Right atrium auricular region (tissue), 2 donors: ENCODE measurements at regions not wholly inside any gene's neighbourhood (a gene's known extent, or its start where the extent isn't known, plus 50 kb on each side); places are given as distances from the start of the nearest gene placed in this dataset.

Experiments
- DNase-seq: peaks from one replicate; pipeline ENCODE4 v3.0.0-alpha.2; 2019; ENCODE audit warnings: low spot score
- H3K27ac ChIP-seq, 2 donors: fragments of 200-600 bp; sonication (generic); 1 replicate in 1 of 2; 2 replicates in 1 of 2; pipeline ENCODE4 v1.5.1; 2016 to 2019
- H3K27me3 ChIP-seq, 2 donors: fragments of 200-600 bp; sonication (generic); one replicate each; pipeline versions ENCODE4 v1.5.1 to v1.6.0; 2017 to 2019
- H3K36me3 ChIP-seq: fragments of 200-600 bp; sonication (generic); one replicate; pipeline ENCODE4 v1.5.1; 2016
- H3K4me1 ChIP-seq, 2 donors: fragments of 200-600 bp; sonication (generic); one replicate each; pipeline versions ENCODE4 v1.5.1 to v1.6.0; 2017 to 2019
- H3K4me3 ChIP-seq, 2 donors: fragments of 200-600 bp; sonication (generic); 1 replicate in 1 of 2; 2 replicates in 1 of 2; pipeline ENCODE4 v1.5.1; 2017 to 2019; ENCODE audit warnings: mild to moderate bottlenecking in 1 of 2, moderate library complexity in 1 of 2
- H3K9me3 ChIP-seq, 2 donors: fragments of 200-600 bp; sonication (generic); one replicate each; pipeline ENCODE4 v1.5.1; 2019
- TF ChIP-seq, protein P1 (sequence below), 2 donors: fragments of 200-600 bp; sonication (generic); IDR thresholded peaks; one replicate each; pipeline ENCODE4 v1.5.1; 2019; ENCODE audit warnings: antibody characterized with exemption in 2 of 2

DNA sequence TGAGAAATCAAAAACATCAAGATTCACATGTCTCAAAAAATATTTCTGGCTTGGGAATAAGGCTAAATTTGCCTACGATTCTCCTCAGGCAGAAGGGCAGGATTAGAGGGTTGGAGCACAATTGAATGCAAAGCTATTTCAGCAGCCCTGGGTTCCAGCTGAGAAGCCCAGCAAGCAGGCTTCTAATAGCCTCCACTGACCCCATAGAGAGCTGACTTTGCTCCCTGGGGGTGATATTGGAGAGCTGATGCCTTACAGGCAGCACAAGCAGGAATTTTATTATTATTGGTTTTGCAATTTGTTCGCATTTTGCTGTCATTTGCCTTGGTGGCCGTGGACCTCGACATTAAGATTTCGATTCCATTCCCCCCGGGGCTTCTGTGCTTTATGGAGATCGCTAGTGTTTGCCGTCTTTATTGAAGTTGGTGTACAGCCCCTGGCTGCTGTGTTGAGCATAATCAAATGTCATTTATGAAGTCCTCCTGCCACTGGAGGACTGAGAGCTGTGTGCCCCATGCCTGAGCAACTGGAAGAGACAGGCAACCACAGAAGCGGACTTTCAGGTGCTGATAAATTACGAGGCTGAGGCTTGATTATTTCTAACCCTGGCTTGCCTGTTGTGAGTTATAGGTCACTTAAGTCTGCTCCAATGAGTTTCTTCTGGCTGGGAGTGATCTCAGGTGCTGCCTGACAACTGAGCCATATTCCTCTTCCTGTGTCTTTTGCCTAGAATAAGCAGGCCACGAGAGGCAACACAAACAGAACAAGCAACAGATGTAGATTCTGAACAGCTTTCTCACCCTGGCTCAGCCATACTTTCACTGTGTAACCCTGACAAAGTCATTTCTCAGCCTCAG is 518.4 kb upstream of the CAMK1G start:
- H3K27ac ChIP-seq, result no peak overlapping the region
- H3K27me3 ChIP-seq, result no peaks in the 10 kb centered on the region
- H3K9me3 ChIP-seq, result no peaks in the 10 kb centered on the region
- TF ChIP-seq, protein P1, sequence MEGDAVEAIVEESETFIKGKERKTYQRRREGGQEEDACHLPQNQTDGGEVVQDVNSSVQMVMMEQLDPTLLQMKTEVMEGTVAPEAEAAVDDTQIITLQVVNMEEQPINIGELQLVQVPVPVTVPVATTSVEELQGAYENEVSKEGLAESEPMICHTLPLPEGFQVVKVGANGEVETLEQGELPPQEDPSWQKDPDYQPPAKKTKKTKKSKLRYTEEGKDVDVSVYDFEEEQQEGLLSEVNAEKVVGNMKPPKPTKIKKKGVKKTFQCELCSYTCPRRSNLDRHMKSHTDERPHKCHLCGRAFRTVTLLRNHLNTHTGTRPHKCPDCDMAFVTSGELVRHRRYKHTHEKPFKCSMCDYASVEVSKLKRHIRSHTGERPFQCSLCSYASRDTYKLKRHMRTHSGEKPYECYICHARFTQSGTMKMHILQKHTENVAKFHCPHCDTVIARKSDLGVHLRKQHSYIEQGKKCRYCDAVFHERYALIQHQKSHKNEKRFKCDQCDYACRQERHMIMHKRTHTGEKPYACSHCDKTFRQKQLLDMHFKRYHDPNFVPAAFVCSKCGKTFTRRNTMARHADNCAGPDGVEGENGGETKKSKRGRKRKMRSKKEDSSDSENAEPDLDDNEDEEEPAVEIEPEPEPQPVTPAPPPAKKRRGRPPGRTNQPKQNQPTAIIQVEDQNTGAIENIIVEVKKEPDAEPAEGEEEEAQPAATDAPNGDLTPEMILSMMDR (IDR thresholded peaks at IDR 0.05), result no peak
- no peak overlapping the region for H3K4me3 ChIP-seq
- no peaks in the 10 kb centered on the region for H3K36me3 ChIP-seq
- no peaks in the 10 kb centered on the region for H3K4me1 ChIP-seq
- no peak for DNase-seq

DNA sequence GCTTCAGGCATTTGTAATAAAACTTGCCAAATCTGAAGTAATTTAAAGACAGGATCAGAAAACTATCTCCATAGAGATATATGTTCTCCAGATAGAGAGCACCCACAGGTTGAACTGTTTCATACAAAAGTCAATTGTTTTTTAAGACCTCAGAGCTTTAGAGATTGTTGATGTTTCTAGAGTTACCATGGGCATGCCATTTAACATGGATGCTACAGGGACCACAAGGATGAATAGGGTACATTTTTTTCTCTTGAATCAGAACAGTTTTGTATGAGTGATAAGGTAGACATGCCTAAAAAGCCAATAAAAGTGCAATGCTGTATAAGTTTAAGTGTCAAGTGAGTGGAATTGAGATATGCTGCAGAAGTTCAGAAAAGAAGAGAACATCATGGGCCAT is 511.0 kb upstream of the CAMK1G start:
- Histone ChIP-seq H3K27ac (no peak overlapping the region), H3K27me3 (no peaks in the 10 kb centered on the region), H3K4me1 (no peaks in the 10 kb centered on the region), H3K36me3 (no peaks in the 10 kb centered on the region), H3K9me3 (no peaks in the 10 kb centered on the region), H3K4me3 (no peak overlapping the region)
- no peak for DNase-seq
- TF ChIP-seq, protein P1 (IDR thresholded peaks at IDR 0.05), result no peak

DNA sequence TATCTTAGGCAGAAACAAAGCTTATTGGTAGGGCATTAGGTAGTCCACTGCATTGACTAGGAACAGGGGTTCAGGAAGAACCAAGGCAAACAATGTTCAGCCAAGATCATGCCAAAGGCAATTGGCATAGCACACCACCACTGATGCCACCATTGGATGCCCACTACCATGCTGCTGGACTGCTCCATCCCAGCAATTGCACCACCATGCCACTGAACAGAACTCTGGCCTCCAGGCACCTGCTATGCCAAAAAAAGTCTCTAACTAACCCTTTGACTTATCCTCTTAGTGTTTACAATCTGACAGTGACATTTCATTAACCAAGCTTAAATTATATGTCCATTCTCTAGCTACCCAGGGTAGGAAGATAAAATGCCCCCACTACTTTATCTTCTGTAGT is 509.6 kb upstream of the CAMK1G start:
- Histone ChIP-seq H3K9me3 (no peaks in the 10 kb centered on the region), H3K27ac (no peak overlapping the region), H3K36me3 (no peaks in the 10 kb centered on the region), H3K4me3 (no peak overlapping the region), H3K27me3 (no peaks in the 10 kb centered on the region), H3K4me1 (no peaks in the 10 kb centered on the region)
- DNase-seq, result no peak
- TF ChIP-seq, protein P1 (IDR thresholded peaks at IDR 0.05), result no peak

DNA sequence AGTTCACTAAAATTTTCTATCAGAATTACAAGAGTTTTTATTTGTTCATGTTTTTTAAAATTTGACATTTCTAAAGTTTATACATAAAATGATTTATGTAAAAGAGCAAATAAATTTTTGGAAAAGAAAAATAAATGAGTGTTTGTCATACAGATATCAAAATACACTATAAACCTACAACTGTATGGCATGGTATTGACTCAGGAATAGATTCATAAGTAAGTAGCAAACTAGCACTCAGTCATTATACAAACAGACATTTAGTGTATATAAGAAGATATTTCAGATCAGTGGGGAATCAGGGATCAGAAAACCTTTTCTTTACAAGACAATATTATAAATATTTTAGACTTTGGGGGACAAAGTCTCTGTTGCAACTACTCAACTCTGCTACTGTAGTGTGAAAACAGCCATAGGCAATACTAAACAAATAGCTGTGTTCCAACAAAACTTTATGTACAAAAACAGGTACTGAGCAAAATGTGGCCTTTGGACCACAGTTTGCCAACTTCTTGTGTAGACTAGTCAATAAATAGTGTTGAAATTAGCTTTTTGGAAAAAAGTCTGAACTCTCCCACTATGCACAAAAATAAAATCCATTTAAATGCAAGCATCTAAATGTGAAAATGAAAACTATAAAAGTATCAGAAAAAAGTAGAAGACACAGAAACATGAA is 508.8 kb upstream of the CAMK1G start:
- TF ChIP-seq, protein P1 (IDR thresholded peaks at IDR 0.05), result no peak
- Histone ChIP-seq H3K4me1 (no peaks in the 10 kb centered on the region), H3K9me3 (no peaks in the 10 kb centered on the region), H3K27me3 (no peaks in the 10 kb centered on the region), H3K4me3 (no peak overlapping the region), H3K27ac (no peak overlapping the region), H3K36me3 (no peaks in the 10 kb centered on the region)
- DNase-seq, result no peak

DNA sequence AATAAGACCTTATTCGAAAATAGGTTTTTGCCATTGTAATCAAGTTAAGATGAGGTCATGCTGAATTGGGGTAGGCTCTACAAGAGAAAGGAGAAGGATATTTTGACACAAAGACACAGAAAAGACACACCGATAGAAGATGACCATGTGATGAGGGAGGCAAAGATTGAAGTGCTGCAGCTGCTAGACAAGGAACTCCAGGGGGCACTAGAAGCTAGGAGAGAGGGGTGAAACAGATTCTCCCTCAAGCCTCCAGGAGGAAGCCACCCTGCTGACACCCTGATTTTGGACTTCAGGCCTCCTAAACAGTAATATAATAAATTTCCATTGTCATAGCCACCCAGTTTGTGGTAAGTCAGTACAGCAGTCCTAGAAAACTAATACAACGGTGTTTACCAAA is 506.8 kb upstream of the CAMK1G start:
- Histone ChIP-seq H3K4me3 (no peak overlapping the region), H3K4me1 (no peaks in the 10 kb centered on the region), H3K36me3 (no peaks in the 10 kb centered on the region), H3K27me3 (no peaks in the 10 kb centered on the region), H3K9me3 (no peaks in the 10 kb centered on the region), H3K27ac (no peak overlapping the region)
- no peak for DNase-seq
- TF ChIP-seq, protein P1 (IDR thresholded peaks at IDR 0.05), result no peak
